Stimulated activated CD4-positive, alpha-beta T cell treated with anti-CD3 and anti-CD28 coated beads, Interleukin-15, amount 100 ng/mL, for 24 hours (primary cell): ENCODE measurements at regions not wholly inside any gene's neighbourhood (a gene's known extent, or its start where the extent isn't known, plus 50 kb on each side); places are given as distances from the start of the nearest gene placed in this dataset.

Experiments used
- DNase-seq: peaks from one replicate; pipeline ENCODE4 v3.0.0-alpha.2; 2020

DNA sequence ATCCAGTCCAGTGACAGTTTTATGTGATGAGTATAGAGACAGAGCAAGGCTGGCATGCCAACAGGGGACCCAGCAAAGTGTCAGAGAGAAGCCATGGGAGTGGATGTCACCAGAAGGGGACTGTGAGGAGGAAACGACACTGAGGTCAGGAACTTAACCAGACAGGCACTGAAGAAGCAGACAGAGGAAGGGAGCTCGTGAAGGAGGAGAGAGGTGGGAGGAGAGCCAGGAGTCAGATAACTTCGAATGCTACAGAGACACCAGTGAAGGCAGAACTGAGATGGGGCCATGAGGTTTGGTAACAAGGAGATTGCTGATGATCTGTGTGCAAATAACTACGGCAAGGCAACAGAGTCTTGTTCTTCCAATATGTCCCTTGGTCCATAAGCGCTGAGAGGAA lies 211.1 kb upstream of the FOXA2 start:
- DNase-seq: no peak

DNA sequence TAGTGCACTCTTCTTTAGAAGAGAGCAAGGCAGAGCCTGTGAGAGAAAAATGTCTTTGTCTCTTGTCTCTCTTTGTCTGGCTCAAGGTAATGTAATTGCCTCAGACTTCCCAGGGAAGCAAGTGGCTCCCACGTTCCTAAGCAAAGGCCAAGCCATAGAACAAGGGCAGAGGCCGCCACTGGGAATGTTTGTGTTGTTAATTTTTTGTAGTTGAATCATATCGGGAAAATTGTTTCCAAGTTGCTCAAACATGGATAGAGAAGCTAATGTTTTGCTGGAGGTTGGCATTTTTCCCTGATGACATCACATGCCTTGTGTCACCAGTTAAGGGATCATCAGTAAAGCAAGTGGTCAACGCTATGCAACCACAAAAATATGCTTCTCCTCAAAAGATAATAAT lies 211.5 kb upstream of the FOXA2 start:
- DNase-seq: no peak

DNA sequence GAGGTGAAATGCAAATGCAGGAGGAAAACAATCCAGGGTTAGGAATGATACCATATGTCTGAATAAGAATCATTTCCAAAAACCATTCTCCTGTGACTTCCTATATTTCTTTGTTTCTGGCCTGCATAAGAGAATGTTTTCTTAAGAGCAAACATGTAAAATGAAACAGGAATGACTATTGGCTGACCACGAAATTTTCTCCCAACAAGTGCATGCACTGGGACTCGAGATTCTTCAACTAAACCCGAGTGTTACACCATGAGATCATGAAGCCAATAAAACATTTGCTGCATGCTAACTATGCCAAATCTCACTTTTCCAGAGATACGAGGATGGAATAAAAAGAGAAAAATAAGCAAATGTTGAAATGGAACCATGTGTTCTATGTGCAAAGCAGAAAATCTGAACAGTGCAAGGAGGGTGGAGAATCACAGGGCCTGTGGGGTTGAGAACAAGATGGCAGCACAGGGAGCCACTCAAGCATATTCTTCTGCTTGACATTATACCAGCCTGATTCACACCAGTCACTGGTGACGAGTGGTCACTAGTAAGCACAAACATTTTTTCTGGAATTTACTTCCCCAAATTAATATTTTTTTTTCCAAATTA lies 212.2 kb upstream of the FOXA2 start:
- DNase-seq: no peak

DNA sequence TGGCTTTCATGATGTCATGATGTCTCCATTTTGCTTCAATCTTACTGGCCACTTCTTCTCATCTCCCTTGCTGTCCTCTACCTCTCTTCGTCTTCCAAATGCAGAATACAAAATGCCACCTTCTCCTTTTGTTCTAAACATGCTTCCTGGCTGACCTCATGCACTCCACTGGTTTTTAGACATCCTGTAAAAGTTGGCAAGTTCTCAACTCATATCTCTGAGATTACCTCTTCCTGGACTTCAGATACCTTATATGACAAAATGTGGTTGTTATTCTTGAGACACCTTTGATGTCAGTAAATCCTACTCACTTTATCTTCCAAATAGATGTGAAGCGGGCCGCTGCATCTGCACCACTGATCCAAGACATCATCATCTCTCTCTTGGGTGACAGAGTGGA lies 212.7 kb upstream of the FOXA2 start:
- DNase-seq: no peak

DNA sequence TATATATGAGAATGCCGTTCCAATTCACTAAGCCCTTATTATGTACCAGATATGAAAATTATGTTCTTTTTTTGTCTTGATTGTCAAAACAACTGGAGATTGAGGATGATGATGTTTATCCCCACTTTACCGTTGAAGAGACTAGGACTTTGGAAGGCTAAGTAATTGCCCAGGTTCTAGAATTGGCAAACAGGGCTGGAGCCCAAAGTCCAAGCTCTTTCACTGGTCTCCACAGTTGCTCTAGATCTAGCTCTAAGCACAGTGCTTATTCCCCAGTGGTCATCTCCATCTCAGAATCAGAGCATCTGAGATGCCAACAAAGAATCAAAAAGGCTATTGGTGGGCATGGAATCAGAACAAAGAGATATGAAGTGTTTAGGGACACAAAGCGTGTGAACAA lies 215.3 kb upstream of the FOXA2 start:
- no peak for DNase-seq

DNA sequence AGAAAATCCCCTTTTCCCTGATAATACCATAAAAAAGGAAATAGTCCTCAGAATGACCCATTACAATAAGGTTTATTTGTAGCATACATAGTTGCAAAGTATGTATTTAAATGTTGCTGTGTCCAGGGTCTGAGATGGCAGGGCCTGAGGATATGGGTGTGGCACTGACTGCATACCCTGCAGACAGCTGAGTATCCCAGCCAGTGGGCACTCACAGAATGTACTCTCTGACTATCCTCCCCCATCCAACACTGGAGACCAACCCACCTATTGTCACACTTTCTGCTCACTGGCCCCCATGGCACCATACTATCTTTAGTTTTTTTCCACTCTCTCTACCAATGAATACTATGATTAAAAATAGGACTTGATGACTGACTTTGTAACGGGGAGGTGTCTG lies 215.8 kb upstream of the FOXA2 start:
- DNase-seq: no peak

DNA sequence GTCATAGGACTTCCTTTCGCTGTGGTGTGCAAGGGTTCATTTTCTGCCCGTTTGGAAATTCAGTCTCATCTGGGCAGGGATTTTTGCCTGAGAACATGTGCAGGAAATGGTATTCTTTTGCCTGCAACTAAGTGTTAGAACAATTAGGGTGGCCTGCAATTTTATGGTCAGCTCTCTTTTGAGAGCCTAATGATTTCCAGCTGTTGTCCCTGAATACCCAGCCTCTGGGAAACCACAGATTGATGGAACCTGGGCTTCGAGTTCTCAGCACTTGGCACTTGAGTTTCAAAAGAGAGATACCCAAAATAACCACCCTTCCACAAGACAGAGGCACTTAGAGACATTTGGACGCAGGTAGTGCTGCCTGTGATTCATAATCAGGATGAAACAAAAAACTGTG lies 217.2 kb upstream of the FOXA2 start:
- no peak for DNase-seq

DNA sequence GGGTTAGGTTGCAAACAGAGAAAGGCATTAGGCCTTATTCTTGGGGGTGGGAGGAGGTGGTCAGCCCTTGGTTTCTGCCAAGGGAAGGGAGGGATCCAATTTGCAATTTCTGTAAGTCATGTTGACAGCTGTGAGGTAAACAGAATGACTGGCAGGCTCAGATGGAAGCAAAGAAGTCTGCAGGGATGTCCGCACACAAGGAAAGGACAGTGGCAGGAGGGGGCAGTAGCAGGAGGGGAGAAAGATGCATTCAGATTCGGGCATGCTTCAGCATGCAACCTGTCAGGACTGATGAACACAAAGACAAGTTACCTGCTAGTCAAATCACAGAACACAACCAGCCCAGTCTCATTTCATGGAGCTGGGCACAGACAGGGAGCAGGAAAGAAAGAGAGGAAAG lies 217.9 kb upstream of the FOXA2 start:
- DNase-seq: no peak

DNA sequence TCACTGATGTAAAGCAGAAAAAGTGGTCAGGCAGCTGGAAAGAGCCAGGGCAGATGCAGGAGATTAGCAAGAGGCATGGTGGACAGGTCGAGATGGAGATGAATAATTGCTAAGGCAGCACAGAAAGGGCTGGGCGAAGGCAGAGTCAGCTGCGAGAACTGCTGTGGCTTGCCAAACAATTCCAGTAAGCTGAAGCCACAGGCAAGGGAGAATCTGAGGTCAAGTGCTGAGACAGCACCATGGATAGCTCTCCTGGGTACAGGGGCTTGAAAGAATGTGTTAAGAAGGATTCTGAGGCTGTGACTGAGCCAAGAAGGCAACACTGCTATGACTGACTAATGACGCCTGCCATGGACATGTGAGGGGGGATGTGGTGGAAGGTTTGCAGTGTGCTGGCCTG lies 220.8 kb upstream of the FOXA2 start:
- DNase-seq: no peak

DNA sequence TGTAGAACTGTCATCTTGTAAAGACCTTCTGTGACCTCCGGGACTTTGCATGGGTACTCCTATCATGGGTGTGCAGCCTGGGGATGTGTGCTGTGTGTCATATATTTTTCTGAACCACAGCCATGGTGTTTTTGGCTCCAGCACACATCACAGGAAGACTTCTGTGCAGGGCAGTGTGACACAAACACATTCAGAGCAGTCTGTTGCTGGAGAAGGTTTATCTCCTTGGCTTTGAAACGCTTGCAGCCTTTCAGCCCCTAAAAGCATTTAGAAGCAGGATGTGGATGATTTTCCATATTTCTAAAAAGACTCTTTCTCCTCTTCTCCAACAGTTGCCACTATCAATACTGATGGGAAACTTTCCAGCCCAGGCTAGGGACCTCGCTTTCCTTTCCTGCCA lies 221.6 kb upstream of the FOXA2 start:
- DNase-seq: no peak

DNA sequence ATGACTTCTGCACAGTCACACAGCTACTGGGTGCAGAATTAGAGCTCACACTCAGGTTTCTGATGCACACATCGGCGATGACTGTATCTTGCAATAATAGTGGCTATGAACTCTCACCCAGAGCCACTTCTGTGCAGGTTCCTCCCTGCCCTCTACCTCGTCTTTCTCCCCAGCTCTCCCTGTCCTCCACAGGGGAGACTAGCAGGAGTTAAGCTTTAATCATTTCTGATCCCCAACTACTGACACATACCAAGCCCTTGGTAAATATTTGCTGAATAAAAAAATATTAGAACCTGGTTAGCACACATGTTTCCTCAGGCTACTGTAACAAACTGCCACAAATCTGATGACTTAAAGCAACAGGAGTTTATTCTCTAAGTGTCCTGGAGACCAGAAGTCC lies 222.7 kb upstream of the FOXA2 start:
- no peak for DNase-seq

DNA sequence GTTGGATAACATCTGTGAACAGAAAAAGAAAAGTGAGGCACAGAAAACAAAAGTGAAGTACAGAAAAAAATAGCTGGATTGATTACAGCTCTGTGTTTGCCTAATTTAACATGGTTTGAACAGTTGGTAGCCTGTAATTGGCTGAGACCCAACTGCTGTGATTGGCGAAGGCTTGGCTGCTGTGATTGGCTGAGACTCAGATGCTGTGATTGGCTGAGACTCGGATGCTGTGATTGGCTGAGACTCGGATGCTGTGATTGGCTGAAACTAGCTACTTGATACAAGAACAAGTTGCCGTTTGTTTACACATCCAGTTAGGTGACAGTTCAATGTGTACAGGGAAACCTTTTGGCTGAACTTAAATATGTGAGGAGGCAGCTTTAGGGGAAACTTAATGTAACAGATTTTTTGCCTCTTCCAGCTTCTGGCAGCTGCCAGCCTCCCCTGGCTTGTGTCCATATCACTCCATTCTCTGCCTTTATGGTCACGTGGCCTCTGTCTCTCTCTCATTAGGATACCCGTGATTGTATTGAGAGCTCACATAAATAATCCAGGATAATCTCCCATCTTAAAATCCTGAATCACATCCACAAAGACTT lies 223.4 kb upstream of the FOXA2 start:
- no peak for DNase-seq

DNA sequence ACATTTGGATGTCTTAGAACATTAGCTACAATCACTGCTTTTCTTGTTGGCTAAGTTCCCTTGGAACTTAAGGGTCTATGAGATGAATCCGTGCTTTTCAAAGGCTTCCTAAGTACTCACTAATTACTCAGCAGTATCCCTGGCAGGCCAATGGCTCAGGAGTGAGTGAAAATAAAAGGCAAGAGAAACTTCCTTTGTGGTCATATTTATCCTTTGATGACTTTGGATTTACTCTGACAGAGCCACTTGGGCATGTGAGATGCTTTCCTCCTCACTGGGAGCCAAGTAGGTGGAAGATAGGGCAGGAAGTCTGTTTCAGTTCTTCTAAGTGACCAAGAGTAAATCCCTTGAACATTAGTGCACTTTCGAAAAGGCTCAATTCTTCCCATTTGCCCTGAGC lies 224.3 kb upstream of the FOXA2 start:
- no peak for DNase-seq

DNA sequence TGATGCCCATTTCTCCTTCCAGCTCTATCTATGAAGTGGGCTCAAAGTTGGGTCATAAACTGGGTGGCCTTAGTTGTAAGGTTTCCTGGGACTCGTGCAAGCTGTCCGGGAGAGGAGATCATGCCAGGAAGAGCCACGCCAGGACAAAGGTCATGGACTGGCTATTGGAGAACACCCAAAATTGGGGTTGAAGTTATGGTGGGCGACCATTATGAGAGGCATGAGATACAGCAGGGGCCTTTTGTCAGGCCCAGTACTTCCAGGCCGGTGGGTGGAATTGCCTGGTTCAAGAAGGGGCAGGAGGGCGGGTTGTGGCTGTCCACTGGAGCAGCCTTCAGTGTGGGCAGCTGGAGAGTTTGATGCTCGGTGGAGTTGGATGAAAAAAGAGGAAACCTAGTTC lies 225.1 kb upstream of the SSTR4 start:
- no peak for DNase-seq

DNA sequence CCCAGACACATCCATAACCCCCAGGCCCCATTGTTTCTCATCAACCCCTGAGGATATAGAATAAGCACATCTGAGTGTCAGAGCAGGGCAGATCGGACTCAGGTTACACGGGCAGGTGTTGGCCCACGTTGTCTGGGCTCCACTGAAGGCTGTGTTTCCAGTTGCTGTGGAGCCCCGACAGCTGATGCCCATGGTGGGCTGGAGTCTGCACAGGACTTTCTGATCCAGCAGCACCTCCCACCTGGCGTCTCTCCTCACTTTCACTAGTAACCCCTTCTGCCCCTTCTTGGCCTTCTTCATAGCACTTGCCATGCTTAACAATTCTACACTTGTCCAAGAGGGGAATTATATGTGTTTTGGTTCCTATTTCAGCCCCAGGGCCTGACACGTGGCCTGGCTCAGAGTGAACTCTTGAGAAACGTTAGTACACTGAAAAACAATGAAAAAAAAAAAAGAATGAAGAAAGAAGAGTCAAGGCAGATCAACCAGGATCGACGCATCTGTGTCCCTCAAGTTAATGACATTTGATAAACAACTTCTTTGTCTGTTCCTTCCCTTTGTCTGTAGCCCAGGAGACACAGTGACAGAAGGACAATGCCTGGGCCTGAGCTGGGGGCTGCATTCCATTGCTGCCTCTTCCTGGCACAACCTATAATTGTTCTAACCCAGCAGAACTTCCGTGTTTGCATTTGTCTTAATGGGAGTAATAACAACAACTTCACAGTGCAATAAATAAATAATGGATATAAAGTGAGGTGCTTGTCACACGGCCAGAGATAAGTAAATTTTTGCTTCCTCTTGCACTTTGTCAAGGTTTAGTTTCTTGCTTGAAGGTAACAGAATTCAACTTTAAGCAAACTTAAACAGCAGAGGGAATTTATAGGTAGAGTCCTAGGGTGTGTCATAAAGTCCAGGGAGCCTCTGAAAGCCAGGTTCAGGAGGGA lies 224.2 kb upstream of the SSTR4 start:
- DNase-seq: no peak

DNA sequence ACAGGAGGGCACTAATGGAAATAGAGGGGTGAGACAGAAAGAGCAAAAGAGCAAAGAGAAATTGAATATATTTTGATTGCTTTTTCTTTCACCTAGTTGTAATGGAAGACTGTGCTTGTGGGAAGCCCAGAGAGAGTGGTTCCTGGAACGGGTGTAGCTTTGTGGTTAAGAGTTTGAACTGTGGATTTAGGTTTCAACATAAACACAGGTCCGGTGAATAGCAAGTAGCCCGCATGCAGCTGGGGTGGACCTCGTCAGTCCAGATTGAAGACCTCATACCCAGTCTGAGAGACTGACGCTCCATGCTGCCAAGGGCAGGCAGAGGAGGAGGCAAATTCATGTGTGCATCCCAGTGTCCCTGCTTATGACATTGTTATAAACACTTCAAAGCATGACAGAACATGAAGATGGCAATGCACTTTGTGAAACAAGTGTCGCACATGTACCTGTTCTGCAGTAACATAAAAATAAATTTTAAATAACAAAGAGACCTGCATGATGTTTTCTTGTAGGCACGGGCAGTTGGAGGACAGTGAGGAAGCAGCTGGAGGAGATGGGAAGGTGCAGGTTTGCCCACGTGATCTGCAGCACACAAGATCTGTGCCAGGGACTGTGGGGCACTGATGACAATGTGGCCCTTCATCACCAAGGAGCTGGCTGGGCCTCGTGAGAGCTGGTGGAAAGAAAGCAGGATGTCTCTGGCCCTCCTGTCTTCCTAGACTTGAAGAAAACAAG lies 220.5 kb upstream of the SSTR4 start:
- no peak for DNase-seq

DNA sequence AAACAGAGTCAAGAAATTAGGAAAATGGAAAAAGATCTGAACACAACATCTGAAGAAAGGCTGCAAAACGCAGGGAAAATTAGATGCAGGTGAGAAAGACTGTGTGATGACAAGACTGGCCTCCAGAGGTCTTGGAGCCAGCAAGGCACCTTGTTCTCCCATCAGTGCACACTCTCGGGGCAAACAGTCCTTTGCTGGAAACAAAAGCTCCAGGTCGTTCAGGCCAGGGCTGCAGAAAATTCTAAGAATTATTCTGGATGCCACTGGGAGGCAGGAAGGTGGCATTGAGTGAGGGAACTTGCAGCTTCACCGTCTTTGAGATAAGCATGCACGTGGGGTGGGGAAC lies 219.9 kb upstream of the SSTR4 start:
- DNase-seq: no peak

DNA sequence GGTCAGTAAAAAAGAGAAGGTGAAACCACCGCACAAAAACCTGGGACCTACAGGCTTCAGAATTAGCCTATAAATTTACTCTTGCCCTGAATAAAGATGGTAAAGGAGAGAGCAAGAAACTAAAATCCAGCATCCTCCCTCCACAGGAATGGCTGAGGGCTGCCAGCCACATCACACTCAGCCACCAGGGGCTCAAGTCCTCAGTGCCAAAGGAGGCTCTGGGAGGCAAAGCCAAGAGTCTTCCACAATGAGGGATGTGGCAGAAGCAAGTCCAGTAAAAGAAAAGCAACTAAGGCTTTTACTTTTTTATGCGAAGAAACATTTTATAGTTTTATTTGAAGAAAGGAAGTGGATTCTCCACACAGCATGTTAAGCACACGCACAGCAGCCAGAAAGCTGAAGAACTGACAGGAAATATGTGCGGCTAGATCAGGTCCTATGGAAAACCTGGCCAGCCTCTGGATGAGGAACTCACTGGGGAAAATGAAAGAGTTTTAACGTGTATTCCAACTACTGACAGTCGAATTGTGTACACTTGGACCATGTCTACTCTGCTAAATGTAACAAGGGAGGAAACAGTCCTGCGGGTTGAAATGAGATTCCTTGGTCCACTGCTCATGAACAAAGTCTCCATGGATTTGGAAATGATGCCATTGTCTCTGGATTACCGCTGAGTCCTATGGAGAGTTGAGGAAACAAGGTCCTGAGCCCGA lies 219.4 kb upstream of the SSTR4 start:
- no peak for DNase-seq

DNA sequence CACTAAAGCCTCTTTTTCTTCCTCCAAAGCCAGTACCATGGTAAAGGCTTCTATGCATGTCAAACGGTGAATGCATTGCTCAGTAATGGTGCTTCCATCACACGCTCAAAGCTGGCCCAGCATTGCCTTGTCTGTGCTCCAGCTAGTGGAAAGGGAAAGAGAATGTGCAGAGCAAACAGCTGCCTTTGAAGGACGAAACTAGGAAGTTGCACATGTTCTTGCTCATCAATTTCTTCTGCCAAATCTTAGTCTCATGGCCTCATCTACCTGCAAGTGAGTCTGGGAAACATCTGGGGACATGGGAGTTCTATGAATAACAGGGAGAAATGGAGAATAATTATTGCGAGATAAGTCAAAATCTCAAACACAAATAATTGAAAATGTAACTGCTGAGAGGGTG lies 216.5 kb upstream of the SSTR4 start:
- no peak for DNase-seq

DNA sequence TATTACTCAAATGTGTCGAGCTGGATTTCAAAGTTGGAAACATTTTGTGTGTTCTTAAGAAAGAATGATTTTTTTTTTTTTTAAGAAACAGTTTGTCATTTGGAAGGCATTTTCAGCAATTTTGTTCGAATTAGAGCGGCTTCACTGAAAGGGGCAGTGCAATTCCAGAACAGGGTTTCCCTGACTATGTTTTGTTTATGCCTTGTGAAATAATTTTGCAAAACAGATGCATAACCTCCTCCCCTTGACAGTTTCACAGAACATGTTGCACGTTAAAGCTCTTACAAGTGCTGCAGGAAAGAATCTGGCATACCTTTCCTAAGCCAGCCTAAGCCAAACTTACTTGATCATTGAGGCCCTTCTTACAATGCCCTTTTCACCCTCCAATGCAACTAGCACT lies 216.0 kb upstream of the SSTR4 start:
- no peak for DNase-seq

DNA sequence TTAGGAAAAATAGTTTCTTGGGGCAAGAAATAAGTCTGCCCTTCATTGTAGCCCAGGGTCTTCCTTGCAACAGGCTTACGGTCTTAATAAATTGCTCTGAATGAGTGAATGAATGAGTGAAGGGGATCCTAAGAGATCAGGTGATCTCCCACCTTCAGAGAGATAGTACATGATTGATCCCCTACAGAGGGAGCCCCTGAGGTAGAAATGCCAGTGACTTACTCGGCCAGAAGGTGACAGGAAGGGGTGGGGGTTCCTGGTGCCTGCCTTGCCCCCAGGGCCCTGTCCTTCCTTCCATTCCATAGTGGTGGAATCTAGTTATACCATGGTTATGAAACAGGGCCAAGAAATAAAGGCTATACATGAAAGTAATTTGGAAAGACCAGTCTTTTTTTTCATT lies 215.3 kb upstream of the SSTR4 start:
- no peak for DNase-seq

DNA sequence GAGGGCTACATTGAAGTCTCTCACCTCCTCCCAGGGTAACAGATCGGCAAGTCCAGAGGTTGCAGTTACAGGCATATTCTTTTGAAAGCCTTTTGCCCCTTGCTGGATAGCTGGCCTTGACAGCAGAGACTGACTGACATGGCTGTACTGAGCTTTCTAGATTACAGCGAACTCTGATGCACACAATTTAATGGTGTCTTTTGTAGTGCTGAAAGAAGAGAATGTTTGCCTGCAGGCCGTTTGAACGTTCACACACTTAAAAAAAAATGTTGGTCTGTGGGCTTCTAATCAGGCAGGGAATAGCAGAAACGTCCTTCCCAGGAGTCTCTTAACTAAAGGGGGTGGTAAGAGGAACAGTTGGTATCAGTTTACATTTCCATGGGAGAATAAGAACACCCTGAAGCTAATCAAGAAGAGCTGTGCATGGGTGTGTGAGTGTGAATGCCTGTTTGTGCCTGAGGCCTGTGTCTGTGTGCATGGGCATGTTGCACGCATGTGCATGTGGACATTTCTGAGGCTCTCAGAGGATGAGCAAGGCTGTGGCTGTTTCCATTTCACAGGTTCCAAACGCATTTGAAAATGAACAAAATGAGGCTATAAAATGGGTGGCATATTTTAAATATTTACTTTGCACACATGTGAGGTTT lies 213.9 kb upstream of the SSTR4 start:
- DNase-seq: no peak

DNA sequence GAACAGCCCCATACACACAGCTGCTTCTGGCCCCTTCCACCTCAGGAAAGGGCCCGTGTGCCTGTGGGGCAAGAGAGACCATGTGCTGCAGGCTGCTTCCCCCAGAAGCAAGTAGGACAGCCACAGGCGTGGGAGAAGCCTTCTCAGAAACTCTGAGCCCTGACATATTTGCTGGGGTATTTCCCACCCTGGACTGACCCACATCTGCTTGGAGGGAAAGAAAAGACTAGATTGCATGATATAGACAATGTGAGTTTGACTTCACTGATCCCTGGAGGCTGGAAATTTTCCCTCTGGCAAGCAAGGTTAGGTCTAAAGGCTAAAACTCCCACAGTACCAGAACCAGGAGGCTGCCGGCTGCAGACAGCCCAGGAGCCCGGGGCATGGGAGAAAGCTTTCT lies 213.3 kb upstream of the SSTR4 start:
- no peak for DNase-seq
